IMR-90 (cell line): ENCODE measurements at regions not wholly inside any gene's neighbourhood (a gene's known extent, or its start where the extent isn't known, plus 50 kb on each side); places are given as distances from the start of the nearest gene placed in this dataset.

Source experiments
- ATAC-seq: fragments of 200-7000 bp; cut with Tn5 transposase; 2 replicates; pipeline ENCODE4 v1.9.1; 2020; ENCODE audit warnings: low read depth, mild to moderate bottlenecking, moderate library complexity
- BruUV-seq: library from RNA; stranded (reverse); fragments of 400-500 nt; replicated peaks from 2 replicates; lab custom pipeline; 2021; lab: Mats Ljungman, UMichigan
- CTCF ChIA-PET: fragments of 300-600 bp; formaldehyde crosslinking; extraction: SDS; loops from one replicate; lab custom pipeline; 2021; ENCODE audit warnings: antibody characterized with exemption; lab: Yijun Ruan, JAX
- POLR2A ChIA-PET: fragments of 300-600 bp; sonication (Branson Sonifier 250); formaldehyde crosslinking; loops from one replicate; lab custom pipeline; 2022; ENCODE audit warnings: antibody characterized with exemption; ENCODE audit not compliant: unreplicated experiment; lab: Charles Lee
- DNase-seq: peaks from one replicate; pipeline ENCODE4 v3.0.0; 2013
- H2AFZ ChIP-seq: replicated peaks from 2 replicates; pipeline ENCODE3; 2013; ENCODE audit warnings: low read length, mild to moderate bottlenecking; ENCODE audit not compliant: poor library complexity
- H2AK5ac ChIP-seq: 2 replicates; pipeline ENCODE4 v1.6.1; 2013; ENCODE audit warnings: low read depth, low read length, inconsistent platforms
- H2AK9ac ChIP-seq: replicated peaks from 2 replicates; pipeline ENCODE3; 2013; ENCODE audit warnings: mild to moderate bottlenecking, low read depth, low read length, moderate library complexity; ENCODE audit not compliant: poor library complexity
- H2BK120ac ChIP-seq: 2 replicates; pipeline ENCODE4 v1.6.1; 2013; ENCODE audit warnings: low read depth, low read length, inconsistent platforms
- H2BK15ac ChIP-seq: 3 replicates; pipeline ENCODE4 v1.6.1; 2013; ENCODE audit warnings: low read depth, low read length, inconsistent platforms
- H2BK20ac ChIP-seq: 2 replicates; pipeline ENCODE4 v1.6.1; 2013; ENCODE audit warnings: low read depth, mild to moderate bottlenecking, inconsistent platforms, low read length, moderate library complexity
- H2BK5ac ChIP-seq: 2 replicates; pipeline ENCODE4 v1.6.1; 2013; ENCODE audit warnings: mild to moderate bottlenecking, low read depth, low read length, inconsistent platforms; ENCODE audit not compliant: poor library complexity, severe bottlenecking
- H3K14ac ChIP-seq: replicated peaks from 2 replicates; pipeline ENCODE4 v1.6.1; 2013; ENCODE audit warnings: low read depth, low read length, inconsistent platforms
- H3K18ac ChIP-seq: 2 replicates; pipeline ENCODE4 v1.6.1; 2013; ENCODE audit warnings: low read depth, low read length, control low read depth
- H3K23ac ChIP-seq: 2 replicates; pipeline ENCODE4 v1.6.1; 2013; ENCODE audit warnings: low read depth, low read length, inconsistent platforms
- H3K27ac ChIP-seq: 2 replicates; pipeline ENCODE4 v1.5.1; 2013; ENCODE audit warnings: mild to moderate bottlenecking, control low read depth, low read length; ENCODE audit not compliant: insufficient read depth
- H3K27me3 ChIP-seq: 2 replicates; pipeline ENCODE4 v1.6.1; 2013; ENCODE audit warnings: low read length; ENCODE audit not compliant: control insufficient read depth, insufficient read depth
- H3K36me3 ChIP-seq: 2 replicates; pipeline ENCODE4 v1.6.1; 2013; ENCODE audit warnings: low read length, mixed read lengths; ENCODE audit not compliant: control insufficient read depth, insufficient read depth
- H3K4ac ChIP-seq: 2 replicates; pipeline ENCODE4 v1.6.1; 2013; ENCODE audit warnings: low read depth, low read length, inconsistent platforms
- H3K4me1 ChIP-seq: 2 replicates; pipeline ENCODE4 v1.6.1; 2013; ENCODE audit warnings: low read length, mixed read lengths; ENCODE audit not compliant: control insufficient read depth, insufficient read depth
- H3K4me2 ChIP-seq: 2 replicates; pipeline ENCODE4 v1.6.1; 2013; ENCODE audit warnings: low read depth, mild to moderate bottlenecking, control low read depth, low read length, moderate library complexity
- H3K4me3 ChIP-seq: 2 replicates; pipeline ENCODE4 v1.5.1; 2013; ENCODE audit warnings: low read depth, mild to moderate bottlenecking, control low read depth, low read length, moderate library complexity; ENCODE audit not compliant: insufficient read depth
- H3K56ac ChIP-seq: 2 replicates; pipeline ENCODE4 v1.6.1; 2013; ENCODE audit warnings: low read length, inconsistent platforms; ENCODE audit not compliant: insufficient read depth; ENCODE audit errors: extremely low read depth
- H3K79me1 ChIP-seq, 2 experiments: 2 replicates each; pipeline ENCODE4 v1.6.1; 2013; ENCODE audit warnings: low read length in 2 of 2, inconsistent platforms in 1 of 2, low read depth in 1 of 2
- H3K9ac ChIP-seq: 2 replicates; pipeline ENCODE4 v1.6.1; 2013; ENCODE audit warnings: low read depth, low read length, control low read depth
- H3K9me1 ChIP-seq: 2 replicates; pipeline ENCODE4 v1.6.1; 2013; ENCODE audit warnings: low read length, inconsistent platforms; ENCODE audit not compliant: insufficient read depth
- H3K9me3 ChIP-seq: 2 replicates; pipeline ENCODE4 v1.6.1; 2013; ENCODE audit warnings: low read length; ENCODE audit not compliant: control insufficient read depth, insufficient read depth
- H4K20me1 ChIP-seq: 2 replicates; pipeline ENCODE4 v1.6.1; 2013; ENCODE audit warnings: low read length, inconsistent platforms; ENCODE audit not compliant: insufficient read depth
- H4K5ac ChIP-seq: 2 replicates; pipeline ENCODE4 v1.6.1; 2013; ENCODE audit warnings: mild to moderate bottlenecking, low read depth, low read length, control low read depth
- H4K8ac ChIP-seq, 2 experiments: 2 replicates each; pipeline ENCODE4 v1.6.1; 2013; ENCODE audit warnings: low read depth in 2 of 2, low read length in 2 of 2, control low read depth in 1 of 2, inconsistent platforms in 1 of 2
- H4K91ac ChIP-seq: 2 replicates; pipeline ENCODE4 v1.6.1; 2013; ENCODE audit warnings: low read depth, low read length, inconsistent platforms; ENCODE audit not compliant: insufficient read depth
- BHLHE40 ChIP-seq: fragments of 150-350 bp; IDR thresholded peaks from 2 replicates; pipeline ENCODE4 v1.6.1; 2016; ENCODE audit warnings: mild to moderate bottlenecking, low read depth, low read length
- CEBPB ChIP-seq: IDR thresholded peaks from 2 replicates; pipeline ENCODE4 v1.6.1; 2012; ENCODE audit warnings: low read depth, low read length, improper control_type of control experiment
- CTCF ChIP-seq: conservative IDR thresholded peaks from 2 replicates; pipeline ENCODE4 v1.5.1; 2012; ENCODE audit warnings: mild to moderate bottlenecking, low read depth, low read length, improper control_type of control experiment
- FOS ChIP-seq: fragments of 150-350 bp; IDR thresholded peaks from 2 replicates; pipeline ENCODE4 v1.6.1; 2016; ENCODE audit warnings: low read depth, low read length
- MAFK ChIP-seq: IDR thresholded peaks from 2 replicates; pipeline ENCODE4 v1.6.1; 2012; ENCODE audit warnings: low read depth, low read length, improper control_type of control experiment
- MAZ ChIP-seq: IDR thresholded peaks from 2 replicates; pipeline ENCODE4 v1.6.1; 2012; ENCODE audit warnings: low read depth, mild to moderate bottlenecking, low read length, improper control_type of control experiment, moderate library complexity, borderline replicate concordance
- MXI1 ChIP-seq: IDR thresholded peaks from 2 replicates; pipeline ENCODE4 v1.6.1; 2012; ENCODE audit warnings: low read depth, mild to moderate bottlenecking, low read length, moderate library complexity, borderline replicate concordance
- NFE2L2 ChIP-seq: fragments of 150-350 bp; IDR thresholded peaks from 2 replicates; pipeline ENCODE4 v1.6.1; 2016; ENCODE audit warnings: low read depth, mild to moderate bottlenecking, low read length
- POLR2A ChIP-seq: IDR thresholded peaks from 2 replicates; pipeline ENCODE4 v1.6.1; 2012; ENCODE audit warnings: mild to moderate bottlenecking, low read depth, low read length
- RAD21 ChIP-seq: IDR thresholded peaks from 2 replicates; pipeline ENCODE4 v1.6.1; 2012; ENCODE audit warnings: low read length, improper control_type of control experiment
- RCOR1 ChIP-seq: IDR thresholded peaks from 2 replicates; pipeline ENCODE4 v1.6.1; 2012; ENCODE audit warnings: mild to moderate bottlenecking, low read length, improper control_type of control experiment; ENCODE audit not compliant: insufficient replicate concordance
- RFX5 ChIP-seq: IDR thresholded peaks from 2 replicates; pipeline ENCODE4 v1.8.0; 2012; ENCODE audit warnings: low read depth, mild to moderate bottlenecking, low read length, moderate library complexity
- WGBS, 2 experiments: methylation state at CpG; one replicate each; pipeline versions ENCODE4 v1.1.5 to v1.1.7; 2013; ENCODE audit warnings: missing lambda C conversion rate in 2 of 2; ENCODE audit not compliant: insufficient read length in 1 of 2; ENCODE audit errors: extremely low coverage in 2 of 2; 5-methylcytosine and 5-hydroxymethylcytosine counted together
- dilution Hi-C: fragments of 300-500 bp; cut with HindIII; formaldehyde crosslinking; loops from one replicate; pipeline ENCODE4 v1.14.3; 2018; ENCODE audit warnings: low sequenced_read_pairs; ENCODE audit not compliant: unreplicated experiment
- in situ Hi-C: fragments of 300-500 bp; cut with MboI; formaldehyde crosslinking; loops from 3 replicates; pipeline ENCODE4 v1.14.3; 2019; ENCODE audit warnings: low sequenced_read_pairs, inconsistent platforms, mixed read lengths
- intact Hi-C: fragments of 100-400 bp; cut with micrococcal nuclease; formaldehyde crosslinking; loops from 2 replicates; pipeline ENCODE4 v1.10.0; 2022
- TF ChIP-seq, protein P1 (sequence below): fragments of 150-350 bp; IDR thresholded peaks from 2 replicates; pipeline ENCODE4 v1.6.1; 2017; ENCODE audit warnings: mild to moderate bottlenecking, antibody characterized with exemption, low read length, low read depth
- TF ChIP-seq, protein P2 (sequence below): fragments of 150-350 bp; IDR thresholded peaks from 2 replicates; pipeline ENCODE4 v1.6.1; 2016; ENCODE audit warnings: low read depth, mild to moderate bottlenecking, low read length, moderate library complexity, borderline replicate concordance

GRCh38 chr11:134743820-134744195, 331.8 kb upstream of the B3GAT1 start:
- Histone ChIP-seq H4K20me1 (no peaks in the 10 kb centered on the region), H2BK5ac (no peak overlapping the region), H3K27ac (no peak overlapping the region), H3K23ac (no peak overlapping the region), H2AFZ (no peak overlapping the region), H4K91ac (no peak overlapping the region; the same call in 1 of the 2 replicates), H3K9me1 (no peaks in the 10 kb centered on the region), H3K36me3 (no peaks in the 10 kb centered on the region), H3K4me3 (no peak overlapping the region), H3K9me3 (peaks cover 27% of the 10 kb centered on the region), H3K79me1 (no peaks in the 10 kb centered on the region), H3K27me3 (no peaks in the 10 kb centered on the region), H2BK120ac (no peak overlapping the region), H3K4me1 (peaks cover 5% of the 10 kb centered on the region; the same call in 1 of the 2 replicates), H2BK20ac (no peak overlapping the region), H3K14ac (no peak overlapping the region), H3K4me2 (no peak overlapping the region), H3K4ac (no peak overlapping the region), H2AK5ac (no peak overlapping the region), H3K56ac (no peak overlapping the region), H2AK9ac (no peak overlapping the region), H4K5ac (no peak overlapping the region), H2BK15ac (no peak overlapping the region; the same call in 2 of the 3 replicates), H3K9ac (no peak overlapping the region), H3K18ac (no peak overlapping the region), H4K8ac (no peak overlapping the region)
- ChIA-PET POLR2A (no interaction called here), CTCF (no interaction called here)
- DNase-seq: no peak
- dilution Hi-C loops (no loop called here), intact Hi-C loops (no loop called here), in situ Hi-C loops (no loop called here)
- TF ChIP-seq CEBPB (no peak), MXI1 (no peak), CTCF (no peak), RCOR1 (no peak), MAZ (no peak), POLR2A (no peak), BHLHE40 (no peak), RAD21 (no peak), NFE2L2 (no peak), MAFK (no peak), FOS (no peak), RFX5 (no peak)
- TF ChIP-seq, protein P1, sequence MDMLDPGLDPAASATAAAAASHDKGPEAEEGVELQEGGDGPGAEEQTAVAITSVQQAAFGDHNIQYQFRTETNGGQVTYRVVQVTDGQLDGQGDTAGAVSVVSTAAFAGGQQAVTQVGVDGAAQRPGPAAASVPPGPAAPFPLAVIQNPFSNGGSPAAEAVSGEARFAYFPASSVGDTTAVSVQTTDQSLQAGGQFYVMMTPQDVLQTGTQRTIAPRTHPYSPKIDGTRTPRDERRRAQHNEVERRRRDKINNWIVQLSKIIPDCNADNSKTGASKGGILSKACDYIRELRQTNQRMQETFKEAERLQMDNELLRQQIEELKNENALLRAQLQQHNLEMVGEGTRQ: no peak
- TF ChIP-seq, protein P2, sequence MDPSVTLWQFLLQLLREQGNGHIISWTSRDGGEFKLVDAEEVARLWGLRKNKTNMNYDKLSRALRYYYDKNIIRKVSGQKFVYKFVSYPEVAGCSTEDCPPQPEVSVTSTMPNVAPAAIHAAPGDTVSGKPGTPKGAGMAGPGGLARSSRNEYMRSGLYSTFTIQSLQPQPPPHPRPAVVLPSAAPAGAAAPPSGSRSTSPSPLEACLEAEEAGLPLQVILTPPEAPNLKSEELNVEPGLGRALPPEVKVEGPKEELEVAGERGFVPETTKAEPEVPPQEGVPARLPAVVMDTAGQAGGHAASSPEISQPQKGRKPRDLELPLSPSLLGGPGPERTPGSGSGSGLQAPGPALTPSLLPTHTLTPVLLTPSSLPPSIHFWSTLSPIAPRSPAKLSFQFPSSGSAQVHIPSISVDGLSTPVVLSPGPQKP: no peak
- ATAC-seq: no peak
- WGBS, 2 experiments: 43% methylated on average over 2 of the region's 4 CpGs; no CpG with 5 or more reads in 1 of the 2 experiments
- no TSS peak for BruUV-seq
